ENCODE measurements at regions not wholly inside any gene's neighbourhood (a gene's known extent, or its start where the extent isn't known, plus 50 kb on each side); places are given as distances from the start of the nearest gene placed in this dataset.

- TF ChIP-seq ZNF281 (CRISPR knock-in tag; IDR thresholded peaks at IDR 0.05) = no peak
- TF ChIP-seq MXD4 (CRISPR knock-in tag; IDR thresholded peaks at IDR 0.05; ENCODE audit: borderline replicate concordance) = no peak
- no peak for TF ChIP-seq MLX (CRISPR knock-in tag; IDR thresholded peaks at IDR 0.05)
- no peak for TF ChIP-seq HMGA2 (CRISPR knock-in tag; IDR thresholded peaks at IDR 0.05)
- TF ChIP-seq MAX (CRISPR knock-in tag; IDR thresholded peaks at IDR 0.05) = no peak
- TF ChIP-seq ZNF138 (CRISPR knock-in tag; conservative IDR thresholded peaks at IDR 0.05) = no peak
- no peak for TF ChIP-seq PRRX2 (CRISPR knock-in tag; IDR thresholded peaks at IDR 0.05)
- no peak for TF ChIP-seq ZBTB43 (CRISPR knock-in tag; IDR thresholded peaks at IDR 0.05)
Measured at GRCh38 chr4:159600061-159600460, 497.2 kb downstream of the RAPGEF2 start (continued).

- H3K36me3 Mint-ChIP-seq = peaks cover 27% of the 10 kb centered on the region
- DNase-seq (ENCODE audit: low spot score) (no peak), ATAC-seq (no peak)
- no peaks in the 10 kb centered on the region; the same call in 1 of the 2 replicates for H3K27me3 Mint-ChIP-seq (ENCODE audit: low read depth)
- ChIA-PET CTCF (no interaction called here), POLR2A (no interaction called here)
- H3K27ac Mint-ChIP-seq = no peak overlapping the region
- peaks cover 25% of the 10 kb centered on the region for H3K9me3 Mint-ChIP-seq
- no peak for TF ChIP-seq SP1 (CRISPR knock-in tag; conservative IDR thresholded peaks at IDR 0.05)
- peaks cover 12% of the 10 kb centered on the region for H3K4me1 Mint-ChIP-seq
- H3K4me3 Mint-ChIP-seq = no peak overlapping the region
Measured at GRCh38 chr4:159604781-159605180, 501.9 kb downstream of the RAPGEF2 start.

- H3K27me3 Mint-ChIP-seq (ENCODE audit: low read depth) = no peaks in the 10 kb centered on the region; the same call in 1 of the 2 replicates
- ATAC-seq (no peak), DNase-seq (ENCODE audit: low spot score) (no peak)
- ChIA-PET CTCF (no interaction called here), POLR2A (no interaction called here)
- H3K36me3 Mint-ChIP-seq = peaks cover 40% of the 10 kb centered on the region
- TF ChIP-seq JUN (CRISPR knock-in tag; IDR thresholded peaks at IDR 0.05) (no peak), JAZF1 (CRISPR knock-in tag; IDR thresholded peaks at IDR 0.05) (no peak), SP1 (CRISPR knock-in tag; conservative IDR thresholded peaks at IDR 0.05) (no peak), FOXJ3 (CRISPR knock-in tag; IDR thresholded peaks at IDR 0.05; ENCODE audit: borderline replicate concordance) (no peak), EMX1 (CRISPR knock-in tag; IDR thresholded peaks at IDR 0.05) (no peak), ZNF121 (CRISPR knock-in tag; IDR thresholded peaks at IDR 0.05) (no peak), ZMAT4 (CRISPR knock-in tag; IDR thresholded peaks at IDR 0.05) (no peak), ZNF512 (CRISPR knock-in tag; IDR thresholded peaks at IDR 0.05; ENCODE audit: borderline replicate concordance) (no peak), IRF2 (CRISPR knock-in tag; IDR thresholded peaks at IDR 0.05; ENCODE audit: borderline replicate concordance, low read depth) (no peak), RORB (CRISPR knock-in tag; IDR thresholded peaks at IDR 0.05) (no peak), NR3C1 (CRISPR knock-in tag; conservative IDR thresholded peaks at IDR 0.05; ENCODE audit: low read depth) (no peak)
- peaks cover 8% of the 10 kb centered on the region for H3K4me1 Mint-ChIP-seq
- H3K27ac Mint-ChIP-seq = no peak overlapping the region
- peaks cover 39% of the 10 kb centered on the region for H3K9me3 Mint-ChIP-seq
- no peak overlapping the region for H3K4me3 Mint-ChIP-seq
Measured at GRCh38 chr4:159606835-159607234, 504.0 kb downstream of the RAPGEF2 start.

Measured in WTC11 (cell line).